Retinal pigment epithelial cell (primary cell): ENCODE measurements at regions not wholly inside any gene's neighbourhood (a gene's known extent, or its start where the extent isn't known, plus 50 kb on each side); places are given as distances from the start of the nearest gene placed in this dataset.

Source experiments
- DNase-seq: peaks from one replicate; pipeline ENCODE4 v3.0.0-alpha.2; 2010; ENCODE audit warnings: low read depth
- H3K4me3 ChIP-seq: 2 replicates; pipeline ENCODE4 v1.5.1; 2011; ENCODE audit warnings: mild to moderate bottlenecking, low read length, control low read depth, moderate library complexity
- TF ChIP-seq, protein P1 (sequence below): conservative IDR thresholded peaks from 2 replicates; pipeline ENCODE4 v1.5.1; 2011; ENCODE audit warnings: low read depth, low read length, control low read depth, inconsistent platforms

DNA sequence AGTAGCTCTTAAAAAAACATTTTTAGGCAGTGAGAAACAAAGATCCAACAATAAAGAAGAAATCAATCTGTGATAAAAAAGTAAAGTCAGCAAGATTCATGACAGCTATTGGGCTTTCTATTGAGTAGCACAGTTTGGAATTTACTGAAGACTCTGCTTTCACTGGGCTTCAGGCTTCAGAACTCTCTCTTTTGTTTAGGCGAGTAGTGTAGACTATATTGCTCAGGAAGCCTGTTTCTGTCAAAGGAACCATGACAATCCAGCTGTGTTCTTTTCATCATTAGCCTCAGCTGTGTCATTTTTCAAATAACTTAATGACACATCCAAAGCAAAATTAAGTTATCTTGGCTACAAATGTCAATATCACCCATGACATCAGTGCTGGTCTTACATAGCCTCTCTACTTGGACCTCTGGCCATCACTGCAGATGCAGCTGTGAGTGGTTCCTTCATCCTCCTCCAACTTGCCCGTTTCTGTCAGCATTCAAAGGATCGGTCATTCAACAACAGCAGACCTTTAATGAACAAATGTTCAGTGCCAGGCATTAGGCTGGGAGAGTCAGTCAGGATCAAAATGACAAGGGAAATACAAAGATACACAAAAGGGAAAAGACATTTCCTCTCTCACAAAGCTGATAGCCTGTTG, 332.8 kb upstream of the MTNR1B start:
- TF ChIP-seq, protein P1, sequence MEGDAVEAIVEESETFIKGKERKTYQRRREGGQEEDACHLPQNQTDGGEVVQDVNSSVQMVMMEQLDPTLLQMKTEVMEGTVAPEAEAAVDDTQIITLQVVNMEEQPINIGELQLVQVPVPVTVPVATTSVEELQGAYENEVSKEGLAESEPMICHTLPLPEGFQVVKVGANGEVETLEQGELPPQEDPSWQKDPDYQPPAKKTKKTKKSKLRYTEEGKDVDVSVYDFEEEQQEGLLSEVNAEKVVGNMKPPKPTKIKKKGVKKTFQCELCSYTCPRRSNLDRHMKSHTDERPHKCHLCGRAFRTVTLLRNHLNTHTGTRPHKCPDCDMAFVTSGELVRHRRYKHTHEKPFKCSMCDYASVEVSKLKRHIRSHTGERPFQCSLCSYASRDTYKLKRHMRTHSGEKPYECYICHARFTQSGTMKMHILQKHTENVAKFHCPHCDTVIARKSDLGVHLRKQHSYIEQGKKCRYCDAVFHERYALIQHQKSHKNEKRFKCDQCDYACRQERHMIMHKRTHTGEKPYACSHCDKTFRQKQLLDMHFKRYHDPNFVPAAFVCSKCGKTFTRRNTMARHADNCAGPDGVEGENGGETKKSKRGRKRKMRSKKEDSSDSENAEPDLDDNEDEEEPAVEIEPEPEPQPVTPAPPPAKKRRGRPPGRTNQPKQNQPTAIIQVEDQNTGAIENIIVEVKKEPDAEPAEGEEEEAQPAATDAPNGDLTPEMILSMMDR, result no peak
- H3K4me3 ChIP-seq, result no peak overlapping the region
- DNase-seq, result no peak

DNA sequence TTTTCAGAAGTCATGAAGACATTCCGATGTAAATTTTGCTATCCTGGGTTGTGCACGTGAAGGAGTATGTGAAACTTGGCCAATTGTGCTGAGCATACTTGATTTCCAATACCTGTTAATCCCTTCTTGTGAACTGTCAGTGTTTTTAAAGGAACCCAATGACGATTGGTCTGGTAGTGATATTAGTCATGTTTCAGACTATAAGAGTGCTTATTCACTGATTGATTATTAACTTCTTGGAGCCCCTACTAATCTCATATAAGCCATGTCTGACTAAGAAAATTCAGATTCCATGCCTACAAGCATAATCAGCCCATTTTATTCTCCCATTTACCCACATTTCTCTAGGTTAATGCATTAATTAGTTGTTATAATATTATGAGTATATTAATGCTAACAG, 330.8 kb upstream of the MTNR1B start:
- TF ChIP-seq, protein P1, result no peak
- no peak for DNase-seq
- no peak overlapping the region for H3K4me3 ChIP-seq

DNA sequence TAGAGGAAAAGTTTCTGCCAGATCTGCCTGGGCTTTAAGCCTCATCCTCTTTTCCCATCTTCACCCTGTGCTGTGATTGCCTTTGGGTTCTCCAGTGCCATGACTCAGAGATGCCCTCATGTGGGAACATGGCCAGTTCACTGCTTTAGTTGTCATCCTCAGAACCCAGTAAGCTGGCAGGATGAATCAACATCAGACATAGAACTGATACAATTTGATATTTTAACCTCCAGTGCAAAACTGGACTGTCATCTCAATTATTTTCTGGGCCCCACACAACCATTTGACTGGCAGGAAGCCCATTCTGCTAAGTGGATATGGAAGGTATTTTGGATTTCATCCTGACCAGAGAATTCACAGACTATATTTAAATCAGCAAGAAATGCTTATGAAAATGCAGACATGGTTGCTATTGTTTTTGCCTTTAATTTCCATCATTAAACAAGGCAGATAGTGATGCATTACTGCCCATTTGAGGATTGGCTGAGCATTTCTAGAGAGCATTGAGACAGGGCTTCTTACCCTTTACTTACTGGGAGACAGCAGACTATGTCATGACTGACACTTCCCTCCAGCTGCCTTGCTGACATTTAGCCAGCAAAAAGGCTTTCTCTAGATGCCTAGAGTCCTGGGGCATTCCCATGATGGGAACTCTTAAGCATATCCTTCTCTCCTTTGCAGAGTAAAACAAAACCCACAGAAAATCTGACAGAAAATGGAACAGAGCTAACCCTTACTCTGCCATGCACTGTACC, 327.1 kb upstream of the MTNR1B start:
- TF ChIP-seq, protein P1, result no peak
- no peak for DNase-seq

DNA sequence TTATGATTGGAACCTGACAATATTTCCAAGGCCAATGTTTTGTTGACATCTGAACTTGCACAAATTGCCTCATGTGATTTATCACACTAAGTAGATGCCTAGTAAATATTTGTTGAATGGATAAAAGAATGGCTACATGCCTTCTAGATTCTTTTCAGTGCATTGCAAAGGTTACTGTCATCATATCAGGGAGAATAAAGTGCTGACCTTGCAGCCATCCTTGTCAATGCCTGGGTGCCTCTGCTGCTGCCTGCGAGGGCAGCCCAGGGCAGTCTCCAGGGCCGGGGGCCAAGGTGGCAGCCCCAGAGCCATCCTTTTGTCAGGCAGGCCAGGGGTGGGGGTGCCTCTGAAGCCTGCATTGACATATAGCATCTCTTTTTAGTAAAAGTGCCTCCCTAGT, 325.6 kb upstream of the MTNR1B start:
- H3K4me3 ChIP-seq, result no peak overlapping the region
- DNase-seq, result no peak
- TF ChIP-seq, protein P1, result no peak

More for the DNA sequence above, 327.1 kb upstream of the MTNR1B start:
- H3K4me3 ChIP-seq, result no peak overlapping the region

DNA sequence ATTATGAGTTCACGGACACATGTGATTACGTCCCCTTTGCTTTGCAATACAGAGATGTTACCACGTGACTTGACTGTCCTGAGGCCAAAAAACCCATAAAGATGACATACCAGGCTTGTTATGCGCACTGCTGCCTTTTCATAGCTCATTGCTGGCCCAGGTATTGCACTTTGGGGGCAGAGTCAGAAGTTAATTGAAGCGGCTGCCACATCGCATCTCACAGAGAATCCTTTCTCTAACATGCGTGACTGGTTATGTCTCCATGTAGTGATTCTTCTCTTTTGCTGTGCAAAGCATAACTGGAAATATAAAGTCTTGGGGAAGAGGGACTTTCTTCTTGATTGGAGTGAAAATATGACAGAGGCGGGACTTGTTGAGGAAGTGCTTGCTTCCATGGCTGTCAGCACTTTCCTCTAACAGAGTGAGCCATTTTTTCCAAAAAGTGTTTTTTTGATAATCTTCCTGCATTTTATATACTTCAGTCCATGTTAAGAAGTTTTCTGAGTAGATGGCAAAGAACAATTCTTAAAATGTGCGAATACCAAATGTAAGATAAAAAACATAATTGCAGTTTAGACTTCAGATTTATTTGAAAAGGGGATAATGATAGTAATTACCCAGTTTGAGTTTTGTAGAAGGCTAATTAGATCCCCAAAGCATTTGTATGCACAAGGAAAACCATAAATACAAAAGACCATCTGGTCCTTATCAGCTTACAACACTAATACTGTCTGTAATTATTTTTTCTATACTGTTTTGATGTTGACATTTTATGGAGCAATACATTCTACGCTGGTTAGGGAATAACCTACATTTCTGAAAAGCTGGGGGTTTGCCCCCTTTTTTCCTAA, 324.6 kb upstream of the MTNR1B start:
- TF ChIP-seq, protein P1, result no peak
- no peak for DNase-seq
- H3K4me3 ChIP-seq, result no peak overlapping the region

DNA sequence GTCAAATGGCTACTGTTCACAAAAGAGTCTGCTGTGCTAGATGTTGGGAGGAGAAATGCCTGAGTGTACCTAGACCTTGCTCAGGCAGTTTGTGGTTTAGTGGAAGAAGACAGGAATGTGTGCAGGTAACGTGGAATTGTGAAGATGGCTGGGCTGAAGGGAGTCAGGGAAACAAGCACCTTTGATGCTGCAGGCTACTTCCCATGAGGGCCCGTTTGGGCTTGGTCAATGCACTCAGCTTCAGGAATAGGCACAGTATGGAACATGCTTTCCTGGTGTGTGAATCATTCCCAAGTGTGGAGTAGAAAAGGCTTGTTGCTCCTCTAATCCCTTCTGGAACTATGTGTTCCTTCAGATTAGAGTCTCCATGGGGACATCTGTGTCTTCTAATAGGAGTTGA, 318.3 kb upstream of the MTNR1B start:
- no peak overlapping the region for H3K4me3 ChIP-seq
- DNase-seq, result no peak
- TF ChIP-seq, protein P1, result no peak
